Activated naive CD8-positive, alpha-beta T cell treated with anti-CD3 and anti-CD28 coated beads for 36 hours (primary cell): ENCODE measurements at regions not wholly inside any gene's neighbourhood (a gene's known extent, or its start where the extent isn't known, plus 50 kb on each side); places are given as distances from the start of the nearest gene placed in this dataset.

Experiments
- DNase-seq: peaks from one replicate; pipeline ENCODE4 v3.0.0; 2021
- H3K27ac Mint-ChIP-seq: one replicate; pipeline ENCODE4 v1.8.0; 2022; ENCODE audit warnings: mild to moderate bottlenecking, moderate library complexity, mixed read lengths
- H3K27me3 Mint-ChIP-seq: one replicate; pipeline ENCODE4 v1.8.0; 2022; ENCODE audit warnings: mild to moderate bottlenecking, mixed read lengths
- H3K36me3 Mint-ChIP-seq: one replicate; pipeline ENCODE4 v1.8.0; 2021; ENCODE audit warnings: mild to moderate bottlenecking, mixed read lengths
- H3K4me1 Mint-ChIP-seq: one replicate; pipeline ENCODE4 v1.8.0; 2021; ENCODE audit warnings: mixed read lengths
- H3K4me3 Mint-ChIP-seq: one replicate; pipeline ENCODE4 v1.8.0; 2022; ENCODE audit warnings: mild to moderate bottlenecking, moderate library complexity, mixed read lengths
- H3K9me3 Mint-ChIP-seq: one replicate; pipeline ENCODE4 v1.8.0; 2022; ENCODE audit warnings: mixed read lengths

DNA sequence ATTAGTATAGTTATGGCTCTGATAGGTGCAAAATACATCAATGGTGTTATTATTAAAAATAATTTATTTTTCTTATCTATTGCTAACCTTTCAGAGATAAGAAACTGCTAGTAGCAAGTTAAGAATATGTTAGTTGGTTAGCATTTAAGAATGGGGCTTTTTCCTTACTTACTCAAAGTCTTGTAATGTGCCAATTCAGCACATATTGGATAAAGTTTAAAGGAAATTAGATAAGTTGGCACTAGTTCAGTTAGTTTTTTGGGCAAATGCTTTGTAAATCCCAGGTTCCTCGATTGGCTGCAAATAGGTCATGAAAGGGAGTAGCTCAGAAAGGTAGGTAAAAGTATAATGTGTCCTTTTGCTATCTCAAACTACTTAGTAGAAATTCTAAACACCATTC lies 2806.7 kb downstream of the PCDH9 start:
- Mint-ChIP-seq H3K36me3 (no peaks in the 10 kb centered on the region), H3K27ac (no peak overlapping the region), H3K4me3 (no peak overlapping the region), H3K9me3 (peaks cover 2% of the 10 kb centered on the region), H3K27me3 (no peaks in the 10 kb centered on the region), H3K4me1 (no peaks in the 10 kb centered on the region)
- DNase-seq, result no peak

DNA sequence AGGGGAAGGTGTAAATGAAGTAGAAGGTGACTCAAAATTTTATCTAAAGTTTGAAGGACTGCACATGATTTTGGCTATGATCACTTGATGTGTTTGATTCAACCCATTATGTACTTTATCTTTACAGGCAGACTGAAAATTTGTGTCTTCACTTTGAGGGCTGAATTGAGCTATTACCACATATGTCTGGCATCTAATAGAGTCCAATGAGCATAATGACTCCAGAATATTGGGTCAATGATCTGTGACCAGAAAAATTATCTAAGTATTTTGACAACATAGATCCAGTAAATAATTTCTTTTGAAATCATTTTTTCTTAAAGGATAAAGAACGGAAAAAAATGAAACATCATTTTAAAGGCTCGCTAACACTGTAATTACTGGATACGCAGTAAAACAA lies 2810.0 kb downstream of the PCDH9 start:
- Mint-ChIP-seq H3K27me3 (no peaks in the 10 kb centered on the region), H3K4me1 (no peaks in the 10 kb centered on the region), H3K9me3 (peaks cover 2% of the 10 kb centered on the region), H3K27ac (no peak overlapping the region), H3K36me3 (no peaks in the 10 kb centered on the region), H3K4me3 (no peak overlapping the region)
- no peak for DNase-seq

DNA sequence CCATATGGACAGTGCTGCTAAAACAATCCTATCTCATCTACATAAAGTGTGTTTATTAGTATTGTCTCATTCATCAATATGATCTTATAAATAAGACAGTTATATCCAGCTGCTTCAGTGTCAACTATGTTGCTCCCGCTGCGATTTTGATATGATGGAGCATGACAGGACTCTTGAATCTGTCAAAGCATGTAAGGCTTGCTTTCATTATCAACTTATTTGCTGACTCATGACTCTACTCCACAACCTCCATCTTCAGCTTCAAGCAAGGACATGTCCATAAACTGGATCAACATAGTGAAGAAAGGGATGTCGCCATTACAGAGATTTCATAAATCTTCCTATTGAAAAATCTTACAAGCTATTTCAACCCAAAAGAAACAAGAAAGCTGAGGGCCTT lies 2812.6 kb downstream of the PCDH9 start:
- H3K4me3 Mint-ChIP-seq, result no peak overlapping the region
- no peaks in the 10 kb centered on the region for H3K27me3 Mint-ChIP-seq
- H3K9me3 Mint-ChIP-seq, result no peaks in the 10 kb centered on the region
- no peaks in the 10 kb centered on the region for H3K36me3 Mint-ChIP-seq
- DNase-seq, result no peak
- H3K27ac Mint-ChIP-seq, result no peak overlapping the region
- H3K4me1 Mint-ChIP-seq, result no peaks in the 10 kb centered on the region

DNA sequence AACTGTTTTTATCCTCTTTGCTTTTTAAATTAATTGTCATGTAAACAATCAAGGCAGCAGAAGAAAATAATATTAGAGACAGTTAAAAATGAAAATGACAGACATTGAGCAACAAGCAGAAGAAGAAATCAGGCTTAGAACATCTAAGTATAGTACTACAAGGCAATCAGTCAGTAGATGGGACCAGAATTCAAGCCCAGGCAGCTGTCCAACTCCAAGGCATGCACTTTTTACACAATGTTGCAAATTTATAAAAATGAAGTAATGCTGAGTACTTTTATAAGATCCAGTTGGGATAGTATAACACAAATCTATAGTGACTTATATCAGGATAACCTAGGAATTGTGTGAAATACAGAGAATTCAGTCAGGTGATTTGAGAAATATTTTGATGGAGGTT lies 2815.8 kb downstream of the PCDH9 start:
- H3K9me3 Mint-ChIP-seq, result peaks cover 3% of the 10 kb centered on the region
- H3K4me1 Mint-ChIP-seq, result no peaks in the 10 kb centered on the region
- no peaks in the 10 kb centered on the region for H3K27me3 Mint-ChIP-seq
- H3K4me3 Mint-ChIP-seq, result no peak overlapping the region
- H3K27ac Mint-ChIP-seq, result no peak overlapping the region
- DNase-seq, result no peak
- H3K36me3 Mint-ChIP-seq, result no peaks in the 10 kb centered on the region

DNA sequence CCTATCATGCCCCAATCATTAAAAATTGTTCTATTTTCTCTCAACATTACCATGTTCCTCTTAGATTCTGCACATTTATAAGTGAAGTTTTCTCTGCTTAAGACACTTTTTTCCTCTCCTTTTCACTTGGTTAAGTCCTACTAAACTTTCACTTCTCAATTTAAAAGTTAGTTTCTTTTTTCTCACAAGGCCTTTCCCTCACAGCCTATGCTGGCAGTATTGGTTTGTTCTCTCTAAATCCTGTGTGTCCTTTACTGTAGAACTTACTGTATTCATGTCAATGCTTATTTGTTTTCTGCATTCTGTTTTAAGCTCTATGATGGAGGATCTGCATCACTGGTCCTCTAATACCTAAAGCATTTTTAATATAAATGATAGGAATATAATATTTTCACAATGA lies 2816.6 kb downstream of the PCDH9 start:
- no peaks in the 10 kb centered on the region for H3K36me3 Mint-ChIP-seq
- no peaks in the 10 kb centered on the region for H3K27me3 Mint-ChIP-seq
- no peak for DNase-seq
- H3K4me3 Mint-ChIP-seq, result no peak overlapping the region
- peaks cover 4% of the 10 kb centered on the region for H3K9me3 Mint-ChIP-seq
- H3K4me1 Mint-ChIP-seq, result no peaks in the 10 kb centered on the region
- no peak overlapping the region for H3K27ac Mint-ChIP-seq

DNA sequence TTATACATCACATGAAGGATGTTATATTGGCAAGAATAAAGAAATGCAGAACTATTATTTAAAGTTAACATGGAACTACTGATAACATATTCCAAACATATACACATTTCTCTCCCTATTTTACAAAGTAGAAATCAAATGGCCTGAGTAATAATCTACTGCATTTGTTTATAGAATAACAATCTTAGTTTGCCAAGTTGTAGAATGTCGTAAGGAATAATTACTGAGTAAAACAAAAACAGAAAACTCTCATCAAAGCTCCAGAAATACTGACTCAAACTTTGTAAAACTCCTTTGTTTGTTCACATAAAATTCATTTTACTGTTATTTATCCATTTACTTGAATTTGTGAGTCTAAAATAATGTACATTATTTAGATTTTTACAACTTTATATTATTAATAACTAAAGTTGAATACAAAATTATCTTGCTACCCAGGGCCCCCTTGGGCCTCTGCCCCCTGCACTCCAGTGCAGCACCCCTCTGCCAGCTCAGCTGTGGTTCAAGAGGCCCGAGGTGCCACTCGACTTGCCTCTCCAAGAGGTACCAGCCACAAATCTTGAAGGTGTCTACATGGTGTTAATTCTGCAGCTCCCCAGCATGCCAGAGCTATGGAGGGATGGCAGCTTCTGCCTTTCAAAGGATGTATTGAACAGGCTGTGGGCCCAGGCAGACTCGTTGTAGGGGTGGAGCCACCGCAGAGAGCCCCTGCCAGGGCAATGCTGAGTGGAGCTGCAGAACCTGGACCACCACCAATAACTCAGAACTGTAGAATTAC lies 2819.7 kb downstream of the PCDH9 start:
- no peak for DNase-seq
- Mint-ChIP-seq H3K27me3 (no peaks in the 10 kb centered on the region), H3K4me3 (no peak overlapping the region), H3K9me3 (peaks cover 4% of the 10 kb centered on the region), H3K4me1 (no peaks in the 10 kb centered on the region), H3K36me3 (no peaks in the 10 kb centered on the region), H3K27ac (no peak overlapping the region)

DNA sequence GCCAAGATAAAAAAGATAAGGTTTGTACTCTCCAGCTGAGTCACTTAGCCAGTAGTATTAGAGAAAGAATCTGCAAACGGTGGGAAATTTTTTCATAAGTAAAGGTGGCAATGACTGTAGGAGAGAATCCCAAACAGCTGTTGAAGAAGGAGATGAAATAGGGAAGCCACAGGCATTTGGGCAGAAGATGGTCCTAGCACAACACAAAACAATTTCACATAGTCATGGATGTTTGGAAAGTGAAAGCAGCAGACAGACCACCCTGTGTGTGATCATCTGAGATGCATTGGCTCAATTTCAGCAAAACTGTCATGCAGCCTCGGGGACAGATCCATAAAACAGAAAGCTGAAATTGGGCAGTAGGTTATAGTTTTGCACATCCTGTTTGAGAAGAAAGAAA lies 2832.4 kb downstream of the PCDH9 start:
- peaks cover 4% of the 10 kb centered on the region for H3K9me3 Mint-ChIP-seq
- H3K27ac Mint-ChIP-seq, result no peak overlapping the region
- no peak for DNase-seq
- no peaks in the 10 kb centered on the region for H3K27me3 Mint-ChIP-seq
- no peaks in the 10 kb centered on the region for H3K4me1 Mint-ChIP-seq
- H3K36me3 Mint-ChIP-seq, result no peaks in the 10 kb centered on the region
- H3K4me3 Mint-ChIP-seq, result no peak overlapping the region

DNA sequence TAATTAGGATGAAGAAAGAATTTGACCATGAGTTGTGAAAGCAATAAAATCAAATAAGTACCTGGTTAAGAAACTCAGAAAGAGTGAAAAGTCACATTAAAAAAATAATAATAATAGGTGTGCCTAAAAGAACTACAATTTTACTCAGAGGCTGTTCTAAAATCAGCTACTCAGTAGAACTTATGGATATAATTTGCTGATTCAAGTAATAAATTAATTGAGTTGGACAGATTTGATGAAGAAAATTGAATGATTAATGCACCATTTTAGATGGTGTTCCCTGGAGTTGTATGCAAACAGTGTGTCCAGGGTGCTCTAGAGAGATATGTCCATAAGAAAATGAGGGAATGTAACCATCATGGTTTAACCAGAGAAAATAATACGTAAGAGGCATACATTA lies 2852.5 kb downstream of the PCDH9 start:
- Mint-ChIP-seq H3K27me3 (no peaks in the 10 kb centered on the region), H3K36me3 (no peaks in the 10 kb centered on the region), H3K4me1 (no peaks in the 10 kb centered on the region), H3K9me3 (peaks cover 12% of the 10 kb centered on the region), H3K27ac (no peak overlapping the region), H3K4me3 (no peak overlapping the region)
- DNase-seq, result no peak

DNA sequence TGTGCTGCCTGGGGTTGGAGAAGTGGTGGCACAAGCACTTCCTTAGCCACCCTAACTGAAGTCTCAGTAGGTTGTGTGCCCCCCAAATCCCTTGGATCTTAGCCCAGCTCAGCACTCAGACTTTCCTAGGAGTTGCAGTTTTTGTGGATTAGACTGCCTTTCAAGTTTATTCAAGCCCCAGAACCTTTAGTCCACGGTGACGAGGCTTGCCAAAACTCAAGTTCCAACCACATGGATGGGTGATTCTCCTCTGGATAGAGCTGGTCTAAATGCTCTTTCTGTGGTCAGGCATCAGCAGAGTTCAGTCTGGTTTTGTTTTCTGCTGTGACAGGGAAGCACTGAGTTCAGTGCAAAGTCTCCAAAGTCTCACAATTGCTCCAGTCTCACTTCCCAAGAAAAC lies 2858.7 kb downstream of the PCDH9 start:
- Mint-ChIP-seq H3K27me3 (no peaks in the 10 kb centered on the region), H3K36me3 (no peaks in the 10 kb centered on the region), H3K4me1 (no peaks in the 10 kb centered on the region), H3K4me3 (no peak overlapping the region), H3K27ac (no peak overlapping the region), H3K9me3 (peaks cover 11% of the 10 kb centered on the region)
- no peak for DNase-seq

DNA sequence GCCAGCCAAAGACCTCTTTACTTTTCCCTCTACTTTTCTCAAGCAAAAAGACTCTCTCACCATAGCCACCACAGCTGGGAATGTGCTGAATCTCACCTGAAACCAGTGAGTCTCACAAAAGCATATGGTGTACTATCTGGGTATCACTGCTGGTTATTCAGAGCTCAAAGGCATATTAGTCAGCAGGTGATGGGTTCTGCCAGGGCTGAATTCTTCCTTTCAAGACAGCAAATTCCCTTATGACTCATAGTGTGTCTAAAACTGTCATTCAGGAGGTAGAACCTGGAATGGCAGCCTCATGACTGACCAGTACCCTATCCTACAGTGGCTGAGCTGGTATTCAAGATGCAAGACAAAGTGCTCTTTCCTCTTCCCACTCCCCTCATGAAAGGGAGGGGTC lies 2859.1 kb downstream of the PCDH9 start:
- Mint-ChIP-seq H3K4me3 (no peak overlapping the region), H3K27me3 (no peaks in the 10 kb centered on the region), H3K36me3 (no peaks in the 10 kb centered on the region), H3K4me1 (no peaks in the 10 kb centered on the region), H3K27ac (no peak overlapping the region), H3K9me3 (peaks cover 12% of the 10 kb centered on the region)
- no peak for DNase-seq

DNA sequence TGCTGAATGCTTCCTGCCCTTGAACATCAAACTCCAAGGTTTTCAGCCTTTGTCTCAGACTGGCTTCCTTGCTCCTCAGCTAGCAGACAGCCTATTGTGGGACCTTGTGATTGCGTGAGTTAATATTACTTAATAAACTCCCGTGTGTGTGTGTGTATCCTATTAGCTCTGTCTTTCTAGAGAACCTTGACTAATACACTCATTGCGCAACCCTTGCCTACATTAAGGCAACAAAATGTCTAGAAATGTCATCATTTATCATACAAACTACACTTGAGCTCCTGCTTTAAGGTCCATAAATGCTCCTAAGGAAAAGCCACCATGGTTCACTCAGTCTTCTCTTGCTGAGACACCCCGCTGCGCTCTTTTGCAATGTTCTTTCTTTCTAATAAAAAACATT lies 2861.0 kb downstream of the PCDH9 start:
- no peaks in the 10 kb centered on the region for H3K36me3 Mint-ChIP-seq
- H3K9me3 Mint-ChIP-seq, result peaks cover 11% of the 10 kb centered on the region
- no peak for DNase-seq
- H3K27me3 Mint-ChIP-seq, result no peaks in the 10 kb centered on the region
- no peaks in the 10 kb centered on the region for H3K4me1 Mint-ChIP-seq
- no peak overlapping the region for H3K27ac Mint-ChIP-seq
- no peak overlapping the region for H3K4me3 Mint-ChIP-seq

DNA sequence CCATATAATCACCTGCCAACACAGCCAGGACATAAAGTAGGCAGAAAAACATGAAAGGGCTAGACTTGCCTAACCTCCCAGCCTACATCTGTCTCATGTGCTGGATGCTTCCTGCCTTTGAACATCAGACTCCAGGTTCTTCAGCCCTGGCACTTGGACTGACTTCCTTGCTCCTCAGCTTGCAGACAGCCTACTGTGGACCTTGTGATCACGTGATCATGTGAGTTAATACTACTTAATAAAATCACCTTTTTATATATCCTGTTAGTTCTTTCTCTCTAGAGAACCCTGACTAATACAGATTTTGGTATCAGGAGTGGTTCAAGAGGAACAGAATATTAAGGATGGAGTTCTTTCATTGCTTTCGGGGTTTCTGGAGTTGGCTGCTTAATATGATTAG lies 2867.6 kb downstream of the PCDH9 start:
- H3K4me3 Mint-ChIP-seq, result no peak overlapping the region
- DNase-seq, result no peak
- no peak overlapping the region for H3K27ac Mint-ChIP-seq
- H3K4me1 Mint-ChIP-seq, result no peaks in the 10 kb centered on the region
- H3K36me3 Mint-ChIP-seq, result no peaks in the 10 kb centered on the region
- peaks cover 3% of the 10 kb centered on the region for H3K9me3 Mint-ChIP-seq
- H3K27me3 Mint-ChIP-seq, result no peaks in the 10 kb centered on the region

DNA sequence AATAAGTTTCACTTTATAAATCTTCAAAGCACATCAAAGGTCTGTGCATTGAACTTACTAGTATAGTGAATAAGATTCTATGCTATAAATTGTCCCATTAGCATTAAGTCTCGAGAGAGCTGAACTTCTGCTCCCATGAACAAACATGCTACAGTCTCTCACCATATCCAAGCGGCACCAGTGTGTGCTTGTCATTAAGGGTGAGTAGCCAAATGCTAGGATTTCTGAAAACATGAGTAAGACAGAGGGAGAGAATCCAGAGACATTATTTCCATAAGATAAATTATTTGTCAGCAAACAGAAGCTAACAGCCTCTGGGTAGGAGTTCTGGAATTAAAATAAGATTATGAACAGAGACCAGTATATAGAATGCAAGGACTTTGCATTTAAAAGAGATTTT lies 2882.5 kb downstream of the PCDH9 start:
- no peaks in the 10 kb centered on the region for H3K4me1 Mint-ChIP-seq
- H3K9me3 Mint-ChIP-seq, result peaks cover 8% of the 10 kb centered on the region
- DNase-seq, result no peak
- H3K27me3 Mint-ChIP-seq, result no peaks in the 10 kb centered on the region
- peaks cover 1% of the 10 kb centered on the region for H3K36me3 Mint-ChIP-seq
- H3K4me3 Mint-ChIP-seq, result no peak overlapping the region
- no peak overlapping the region for H3K27ac Mint-ChIP-seq

DNA sequence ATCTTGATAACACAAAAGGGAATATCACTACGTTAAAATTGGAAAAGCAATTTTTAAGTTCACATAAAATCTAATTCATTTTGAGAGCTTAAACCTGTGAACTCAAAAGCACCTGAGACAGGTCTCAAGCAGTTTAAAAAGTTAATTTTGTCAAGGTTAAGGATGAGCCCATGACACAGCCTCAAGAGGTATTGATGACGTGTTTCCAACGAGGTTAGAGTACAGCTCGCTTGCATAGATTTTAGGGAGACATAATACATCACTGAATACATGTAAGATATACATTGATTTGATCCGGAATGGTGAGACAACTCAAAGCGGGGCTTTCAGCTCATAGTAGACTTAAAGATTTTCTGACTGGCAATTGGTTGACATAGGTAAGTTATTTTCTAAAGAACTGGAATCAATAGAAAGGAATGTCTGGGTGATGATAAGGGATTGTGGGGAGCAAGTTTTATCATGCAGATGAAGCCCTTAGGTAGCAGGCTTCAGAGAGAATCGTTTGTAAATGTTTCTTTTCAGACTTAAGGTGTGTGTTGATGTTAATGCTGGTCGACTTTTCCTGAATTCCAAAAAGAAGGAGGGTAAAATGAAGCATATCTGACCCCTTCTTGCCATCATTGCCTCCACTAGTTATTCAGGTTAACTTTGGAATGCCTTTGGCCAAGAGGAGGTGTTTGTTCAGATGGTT lies 2890.6 kb downstream of the PCDH9 start:
- peaks cover 7% of the 10 kb centered on the region for H3K9me3 Mint-ChIP-seq
- no peak for DNase-seq
- no peak overlapping the region for H3K4me3 Mint-ChIP-seq
- no peaks in the 10 kb centered on the region for H3K36me3 Mint-ChIP-seq
- H3K27me3 Mint-ChIP-seq, result no peaks in the 10 kb centered on the region
- H3K4me1 Mint-ChIP-seq, result no peaks in the 10 kb centered on the region
- no peak overlapping the region for H3K27ac Mint-ChIP-seq

DNA sequence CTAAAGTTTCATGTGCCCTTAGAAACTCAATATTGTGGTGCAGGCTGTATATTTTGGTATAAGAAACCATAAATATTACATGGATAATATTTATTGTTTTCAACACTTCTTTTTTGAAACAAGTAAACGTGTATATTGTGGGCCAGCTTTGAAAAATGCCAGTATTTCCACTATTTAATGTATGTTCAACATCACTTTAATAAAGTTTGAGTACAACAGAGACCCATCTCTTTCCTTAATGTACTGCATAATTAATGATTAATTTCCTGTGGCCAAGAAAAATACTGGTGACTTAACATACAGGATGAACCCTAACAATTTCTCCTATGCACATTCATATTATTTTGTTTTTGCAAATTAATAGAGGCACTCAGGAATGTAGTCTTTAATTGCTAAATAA lies 2891.5 kb downstream of the PCDH9 start:
- Mint-ChIP-seq H3K36me3 (no peaks in the 10 kb centered on the region), H3K9me3 (peaks cover 7% of the 10 kb centered on the region), H3K4me1 (no peaks in the 10 kb centered on the region), H3K27ac (no peak overlapping the region), H3K27me3 (no peaks in the 10 kb centered on the region), H3K4me3 (no peak overlapping the region)
- no peak for DNase-seq

DNA sequence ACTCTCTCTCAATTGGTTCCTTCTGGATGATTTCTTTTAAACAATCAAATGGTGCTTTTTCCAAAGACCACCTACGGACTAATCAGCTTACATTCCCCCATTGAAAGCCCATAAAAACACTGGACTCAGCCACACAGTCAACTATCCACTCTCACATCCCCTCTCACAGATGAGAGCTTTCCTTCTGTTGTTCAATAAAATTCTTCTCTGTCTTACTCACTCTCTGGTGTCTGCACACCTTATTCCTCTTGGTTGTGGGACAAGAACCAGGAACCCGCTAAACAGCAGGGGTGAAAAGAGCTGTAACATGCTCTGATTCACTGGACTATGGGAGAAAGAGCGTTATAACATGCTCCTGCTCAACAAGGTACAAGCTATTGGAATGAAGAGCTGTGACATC lies 2896.2 kb downstream of the PCDH9 start:
- Mint-ChIP-seq H3K4me1 (no peaks in the 10 kb centered on the region), H3K4me3 (no peak overlapping the region), H3K9me3 (peaks cover 6% of the 10 kb centered on the region), H3K27ac (no peak overlapping the region), H3K36me3 (no peaks in the 10 kb centered on the region), H3K27me3 (no peaks in the 10 kb centered on the region)
- DNase-seq, result no peak
